NCI-H2029 treated with DMSO at 0.1 percent for 48 hours (cell line): ENCODE measurements at regions not wholly inside any gene's neighbourhood (a gene's known extent, or its start where the extent isn't known, plus 50 kb on each side); places are given as distances from the start of the nearest gene placed in this dataset.
A peak's percentile ranks its signal among the peaks of the same experiment; 100 is the strongest.
"Not testable (repeated sequence)": the region's sequence is repeated elsewhere in the genome, so short reads cannot be mapped to it uniquely, and the experiment has no call there.

Experiments
- DNase-seq: peaks from one replicate; lab custom pipeline; 2025; lab: John Stamatoyannopoulos, UW

DNA sequence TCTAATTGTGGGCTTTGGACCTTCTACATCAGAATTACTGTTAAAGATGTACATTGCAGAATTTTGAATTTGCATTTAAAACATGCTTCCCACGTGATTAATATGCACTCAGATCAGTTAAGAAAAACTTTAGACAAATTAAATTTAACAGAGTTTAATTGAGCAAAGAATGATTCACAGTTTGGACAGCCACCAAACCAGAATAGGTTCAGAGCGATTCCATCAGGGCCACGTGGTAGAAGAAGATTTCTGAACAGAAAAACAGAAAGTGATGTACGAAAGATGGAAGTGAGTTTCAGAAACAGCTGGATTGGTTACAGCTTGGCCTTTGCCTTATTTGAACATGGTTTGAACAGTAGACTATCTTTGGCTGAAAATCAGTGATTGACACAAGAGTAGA lies 704.2 kb upstream of the MAP3K7 start:
- DNase-seq: no peak

DNA sequence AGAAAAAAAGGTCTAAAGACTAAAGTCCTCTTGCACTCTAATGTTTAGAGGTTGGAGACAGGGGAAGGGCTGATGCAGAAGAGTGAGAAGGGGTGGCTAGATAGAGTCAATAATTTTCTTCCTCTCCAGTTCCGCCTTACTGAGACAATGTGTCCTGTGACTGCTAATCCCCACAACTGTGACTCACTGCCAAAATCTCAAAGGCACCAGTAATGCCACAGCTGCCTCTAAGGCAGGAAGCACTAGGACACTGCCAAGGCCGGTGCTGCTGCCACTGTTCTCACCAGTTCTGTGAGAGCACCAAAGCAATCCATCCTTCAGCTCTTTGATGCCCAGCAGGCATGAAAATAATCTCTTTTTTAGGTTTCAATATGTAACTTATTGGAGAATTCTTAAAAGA lies 701.9 kb upstream of the MAP3K7 start:
- DNase-seq: no peak

DNA sequence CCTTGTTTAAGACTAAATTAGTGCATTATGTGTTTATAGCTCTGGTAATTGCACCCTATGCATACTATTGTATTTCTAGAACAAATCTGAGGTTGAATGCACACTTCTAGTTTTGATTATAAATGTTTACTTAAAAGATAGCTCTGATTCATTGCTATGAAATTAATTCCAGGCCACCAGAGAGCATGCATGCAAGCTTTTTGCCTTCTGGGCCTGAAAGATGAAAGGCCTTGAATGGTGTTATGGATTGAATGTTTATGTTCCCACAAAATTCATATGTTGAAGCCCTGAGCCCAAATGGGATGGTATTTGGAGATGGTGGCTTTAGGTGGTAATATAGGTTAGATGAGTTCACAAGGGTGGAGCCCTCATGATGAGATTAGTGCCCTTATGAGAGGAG lies 695.0 kb upstream of the MAP3K7 start:
- DNase-seq: no peak

DNA sequence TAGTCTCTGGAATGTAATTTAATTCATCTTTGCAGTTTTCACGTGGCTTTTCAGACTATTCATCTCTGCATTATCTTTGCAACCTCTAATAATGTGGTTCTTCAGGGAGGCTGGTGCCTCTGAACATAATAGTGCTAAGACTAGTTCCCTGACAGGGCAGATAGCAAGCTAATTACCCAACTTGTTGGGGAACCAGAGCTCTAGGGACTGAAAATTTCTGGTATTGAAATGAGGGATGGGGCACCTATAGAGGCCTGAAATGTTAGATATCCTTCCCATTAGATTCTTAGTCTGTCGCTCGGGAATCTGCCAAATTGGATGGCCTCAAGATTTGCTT lies 693.6 kb upstream of the MAP3K7 start:
- DNase-seq: no peak

DNA sequence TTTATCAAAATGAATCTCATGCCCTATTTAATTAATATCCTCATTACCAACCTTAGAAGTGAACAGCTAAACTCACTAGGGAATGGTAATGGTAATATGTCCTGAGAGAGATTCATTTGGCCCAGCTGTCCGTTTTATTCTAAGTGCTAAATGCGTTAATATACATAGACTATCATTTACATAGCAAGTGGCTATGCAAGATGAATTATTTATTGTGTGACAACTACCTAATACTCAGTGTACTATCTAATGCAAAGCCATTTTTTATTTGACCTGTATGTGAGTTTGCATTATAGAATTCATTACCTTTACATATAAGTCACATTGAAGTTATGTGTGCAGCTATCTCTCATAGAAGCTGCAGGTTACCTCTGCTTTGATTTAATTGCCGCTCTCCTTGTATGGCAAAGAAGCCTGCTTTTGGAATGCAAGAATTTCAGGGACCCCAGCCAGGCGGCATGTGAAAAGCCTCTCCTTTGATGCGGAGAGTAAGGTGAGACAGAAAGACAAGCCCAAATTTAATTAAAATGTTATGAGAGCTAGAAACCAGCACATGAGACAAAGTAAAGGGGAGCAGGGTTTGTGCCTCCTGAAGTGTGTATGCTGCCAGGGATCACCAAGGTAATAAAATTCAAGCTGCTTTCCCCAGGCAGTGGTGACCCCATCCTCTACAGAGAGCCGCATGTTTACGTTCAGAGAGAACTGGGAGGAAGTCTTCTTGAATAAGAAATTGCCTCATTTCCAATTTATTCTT lies 693.0 kb upstream of the MAP3K7 start:
- no peak for DNase-seq

DNA sequence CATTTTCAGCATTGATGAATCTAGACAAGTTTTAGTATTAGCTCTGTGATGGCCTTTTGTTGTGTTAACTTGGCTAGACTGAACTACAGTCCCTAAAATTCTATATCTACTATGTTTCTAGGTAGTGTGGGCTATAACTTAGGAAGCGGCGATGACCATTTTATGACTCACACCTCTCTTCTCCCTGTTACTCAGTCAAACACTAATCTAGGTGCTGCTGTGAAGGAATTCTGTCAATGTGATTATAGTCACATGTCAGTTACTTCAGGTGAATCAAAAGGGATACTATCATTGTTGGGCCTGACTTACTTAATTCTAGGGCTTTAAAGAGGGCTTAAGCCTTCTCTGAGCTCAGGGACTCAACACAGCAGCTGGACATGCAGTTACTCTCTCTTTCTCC lies 691.5 kb upstream of the MAP3K7 start:
- DNase-seq: no peak

DNA sequence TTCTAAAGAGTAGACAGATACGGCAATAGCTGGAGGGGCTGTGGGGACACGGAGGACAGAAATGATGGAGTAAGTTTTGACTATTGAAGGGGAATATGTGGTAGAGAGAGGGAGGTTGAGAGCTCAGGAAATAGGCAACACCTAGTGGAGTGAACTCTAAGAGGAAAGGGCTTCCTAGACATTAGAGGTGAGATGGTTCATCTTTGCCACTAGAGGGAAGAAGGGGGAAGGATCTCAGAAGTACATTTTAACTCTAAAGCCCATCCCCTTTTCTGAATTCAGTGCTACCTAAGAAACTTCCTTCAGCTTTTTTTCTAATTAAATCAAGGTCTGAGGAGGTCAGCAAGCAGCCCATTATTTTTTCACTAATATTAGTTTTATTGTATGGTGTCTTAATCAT lies 689.4 kb upstream of the MAP3K7 start:
- peak; percentile 20 for DNase-seq

DNA sequence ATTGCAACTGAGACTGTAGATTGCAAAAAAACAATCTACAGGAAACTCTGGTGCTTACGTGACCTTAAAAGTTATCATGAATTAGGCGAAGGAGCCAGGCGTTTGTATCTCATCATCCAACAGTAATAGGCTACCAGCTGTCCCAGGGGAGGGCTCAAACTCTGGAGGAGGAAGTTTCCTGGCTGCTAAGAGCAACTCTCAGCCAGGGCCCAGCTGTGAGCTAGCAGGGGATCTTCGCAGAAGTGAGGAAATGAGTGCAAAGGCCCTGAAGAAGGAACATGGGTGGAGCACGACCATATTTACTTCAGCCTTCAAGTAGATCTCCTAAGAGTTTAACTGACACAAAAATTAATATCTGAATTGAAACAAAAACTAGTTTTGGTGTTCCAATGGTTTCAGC lies 686.9 kb upstream of the MAP3K7 start:
- DNase-seq: no peak

DNA sequence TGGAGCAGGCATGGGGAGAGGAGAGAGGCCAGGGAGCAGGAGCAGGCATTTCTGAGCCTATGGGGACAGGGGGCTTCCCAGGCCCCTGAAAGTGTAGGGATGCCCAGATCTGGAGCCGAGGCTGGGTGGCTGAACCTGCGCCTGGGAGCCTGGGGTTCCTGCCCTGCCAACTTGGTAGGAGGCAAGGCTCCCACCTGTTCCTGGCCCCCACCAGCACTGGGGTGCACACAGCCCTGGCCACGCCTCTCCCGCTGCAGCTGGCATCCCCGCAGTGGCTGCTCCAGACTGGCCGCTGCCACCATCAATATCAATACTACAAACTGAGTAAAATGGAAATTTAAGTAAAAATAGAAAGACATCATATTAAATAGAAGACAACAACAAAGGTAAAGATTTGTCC lies 684.9 kb upstream of the MAP3K7 start:
- DNase-seq: no peak

DNA sequence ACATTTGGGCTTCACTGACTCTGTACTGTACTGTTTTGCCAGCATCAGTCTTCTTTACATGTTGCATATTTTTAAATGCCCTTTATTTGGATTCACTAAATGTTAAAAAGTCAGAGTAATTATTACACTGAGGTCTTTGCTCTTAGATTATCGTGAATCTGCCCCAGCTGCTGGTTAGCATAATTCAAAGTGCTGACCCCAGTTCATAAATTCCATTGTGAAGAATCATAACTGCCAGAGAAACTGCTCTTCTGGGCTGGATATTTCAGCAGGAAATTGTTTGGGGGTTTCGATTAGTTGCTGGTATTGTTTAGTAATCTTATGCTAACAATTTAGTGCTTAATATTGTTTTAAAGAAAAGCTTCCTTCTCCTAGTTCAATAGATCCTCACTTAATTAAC lies 682.1 kb upstream of the MAP3K7 start:
- no peak for DNase-seq

DNA sequence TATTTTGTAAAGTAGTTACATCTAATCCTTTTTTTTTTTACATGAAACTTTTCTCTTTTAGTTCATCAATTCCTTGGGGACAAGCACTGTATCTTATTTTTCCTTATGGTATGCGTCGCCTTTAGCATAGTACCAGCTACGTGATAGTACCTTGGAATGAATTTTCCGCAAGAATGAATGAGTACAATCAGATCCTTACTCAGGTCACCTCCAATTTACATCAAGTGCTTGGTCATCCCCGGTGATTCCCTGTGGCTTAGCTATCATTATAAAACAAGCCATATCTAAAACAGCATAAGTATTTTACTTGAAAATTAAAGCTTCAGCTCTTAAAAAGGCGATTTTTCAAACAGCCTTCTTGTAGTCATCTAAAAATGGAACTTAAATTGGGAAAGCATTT lies 680.4 kb upstream of the MAP3K7 start:
- no peak for DNase-seq

DNA sequence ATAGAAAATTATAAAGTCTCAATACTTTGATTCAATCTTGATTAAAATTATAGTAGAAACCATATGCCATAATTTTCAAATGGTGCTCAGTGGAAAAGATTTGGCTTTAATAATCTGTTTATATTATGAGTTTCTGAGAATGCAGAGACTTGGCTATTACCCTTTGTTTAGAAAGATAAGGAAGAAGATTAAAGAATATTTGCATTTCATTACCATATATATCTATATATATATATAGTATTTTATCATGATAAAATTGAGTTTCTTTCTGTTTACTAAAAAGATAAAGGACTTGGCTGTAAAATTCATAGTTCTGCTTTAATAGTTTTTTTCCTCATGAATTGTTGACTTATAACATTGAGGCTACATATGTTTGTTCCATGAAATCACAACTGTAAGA lies 679.3 kb upstream of the MAP3K7 start:
- no peak for DNase-seq

DNA sequence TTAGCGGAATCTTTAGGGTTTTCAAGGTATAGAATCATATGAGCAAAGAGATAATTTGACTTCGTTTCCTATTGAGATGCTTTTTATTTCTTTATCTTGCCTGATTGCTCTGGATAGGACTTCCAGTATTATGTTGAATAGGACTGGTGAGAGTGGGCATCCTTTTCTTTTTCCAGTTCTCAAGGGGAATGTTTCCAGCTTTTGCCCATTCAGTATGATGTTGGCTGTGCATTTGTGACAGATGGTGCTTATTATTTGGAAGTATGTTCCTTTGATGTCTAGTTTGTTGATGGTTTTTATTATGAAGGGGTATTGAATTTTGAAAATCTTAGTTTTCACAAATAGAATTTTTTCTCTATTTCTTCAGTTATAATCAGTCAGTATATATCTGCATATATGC lies 656.6 kb upstream of the MAP3K7 start:
- DNase-seq: no peak

DNA sequence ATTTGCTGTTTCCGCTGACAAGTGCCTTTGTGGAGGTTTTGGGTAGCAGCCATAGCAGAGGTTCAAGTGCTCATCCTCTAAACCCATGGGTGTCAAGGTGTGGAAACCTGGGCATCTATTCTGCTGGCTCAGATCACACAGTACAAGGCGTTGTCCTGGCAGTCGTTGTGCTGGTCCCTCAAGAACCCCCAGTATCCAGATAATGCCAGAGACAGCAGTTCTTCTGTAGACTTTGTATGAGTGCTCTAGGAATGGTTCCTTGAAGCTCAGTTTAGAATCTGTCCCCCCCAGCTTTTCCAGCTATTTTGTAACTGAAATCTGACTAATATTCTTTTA lies 655.7 kb upstream of the MAP3K7 start:
- DNase-seq: no peak

DNA sequence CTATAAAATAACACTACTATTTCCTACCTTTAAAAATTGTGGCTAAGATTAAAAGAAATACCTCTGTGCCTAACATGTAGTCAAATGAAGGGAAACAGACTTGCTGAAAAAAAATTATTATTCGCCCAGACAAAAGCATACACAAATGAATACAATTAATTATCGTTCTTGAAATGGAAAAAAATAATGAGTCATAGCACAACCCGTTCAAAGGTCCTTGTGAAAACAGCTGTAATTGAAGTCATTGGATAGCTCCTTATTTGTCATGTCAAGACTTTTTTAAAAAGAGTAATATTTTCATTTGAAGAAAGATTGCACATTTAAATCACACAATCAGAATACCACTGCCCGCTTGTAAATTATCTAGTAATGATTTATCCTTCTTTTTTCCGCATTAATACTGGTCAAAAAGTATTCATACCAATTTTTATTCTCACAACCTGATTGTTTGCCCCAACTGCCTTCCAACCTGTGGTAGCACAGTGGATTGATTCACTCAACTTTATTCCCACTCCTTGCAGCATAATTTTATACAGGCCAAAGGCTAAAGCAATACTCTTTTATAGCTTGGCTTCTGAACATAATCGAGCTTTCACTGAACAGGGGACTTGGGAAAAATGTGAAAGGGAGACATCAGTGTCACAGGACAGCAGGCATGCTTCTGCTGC lies 655.2 kb upstream of the MAP3K7 start:
- no peak for DNase-seq

DNA sequence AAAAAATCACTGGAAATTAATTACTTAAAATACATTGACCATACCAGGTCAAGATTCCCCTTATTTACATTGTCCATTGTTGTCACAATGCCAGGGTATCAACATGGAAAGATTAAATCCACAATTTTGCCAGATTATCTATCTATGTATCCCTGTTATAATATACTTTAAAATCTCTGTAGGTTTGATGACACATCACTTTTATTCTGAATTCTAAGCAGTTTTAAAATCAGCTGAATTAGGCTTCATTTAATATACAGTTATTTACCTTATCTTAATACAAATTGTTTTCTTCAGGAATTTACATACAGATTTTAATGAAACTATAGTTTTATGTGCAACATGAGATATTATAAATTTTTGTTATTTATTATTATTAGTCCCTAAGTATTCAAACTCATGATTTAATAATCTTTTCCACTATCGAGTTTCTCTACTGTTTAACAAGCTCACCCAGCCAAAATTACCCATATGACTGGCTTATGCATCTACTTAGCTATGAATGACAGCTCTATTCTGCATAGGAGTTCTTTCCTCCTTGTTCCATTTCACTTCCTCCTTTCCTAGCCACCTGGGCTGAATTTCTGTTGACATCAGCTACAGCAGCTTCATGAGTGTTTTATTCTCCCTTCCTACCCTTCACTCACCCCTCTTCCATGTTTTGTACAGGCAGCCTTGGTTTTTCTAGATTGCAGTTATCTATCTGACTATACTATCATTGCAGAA lies 654.2 kb upstream of the MAP3K7 start:
- DNase-seq: no peak

DNA sequence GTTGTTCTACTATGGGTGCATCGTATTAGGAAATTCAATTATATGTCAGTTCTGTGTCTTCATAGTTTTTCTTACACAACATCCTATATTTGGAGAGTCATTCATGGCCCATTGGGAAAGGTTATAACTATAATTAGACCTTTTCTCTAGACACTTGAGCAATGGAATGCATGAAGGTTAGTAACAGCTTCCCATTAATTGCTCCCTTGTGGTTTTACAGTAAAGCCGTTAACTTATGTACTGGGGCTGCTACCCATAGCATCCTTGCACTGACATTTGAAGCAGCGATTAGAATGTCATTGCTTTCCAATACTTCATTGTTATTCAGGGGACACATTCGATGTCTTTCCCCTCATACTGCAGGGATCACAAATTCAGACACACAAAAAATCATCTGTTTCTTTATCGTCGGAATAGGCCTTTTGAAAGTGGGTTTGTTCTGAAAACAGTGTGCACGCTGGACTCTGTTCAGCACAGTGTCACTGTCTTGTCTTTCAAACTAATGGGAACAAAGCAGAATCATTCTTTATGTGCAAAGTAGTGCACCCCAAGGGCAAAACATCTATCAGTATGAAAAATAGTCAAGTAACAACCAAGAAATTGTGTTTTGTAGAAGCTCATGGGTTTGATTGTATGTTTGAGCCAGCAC lies 634.3 kb upstream of the MAP3K7 start:
- DNase-seq: no peak

DNA sequence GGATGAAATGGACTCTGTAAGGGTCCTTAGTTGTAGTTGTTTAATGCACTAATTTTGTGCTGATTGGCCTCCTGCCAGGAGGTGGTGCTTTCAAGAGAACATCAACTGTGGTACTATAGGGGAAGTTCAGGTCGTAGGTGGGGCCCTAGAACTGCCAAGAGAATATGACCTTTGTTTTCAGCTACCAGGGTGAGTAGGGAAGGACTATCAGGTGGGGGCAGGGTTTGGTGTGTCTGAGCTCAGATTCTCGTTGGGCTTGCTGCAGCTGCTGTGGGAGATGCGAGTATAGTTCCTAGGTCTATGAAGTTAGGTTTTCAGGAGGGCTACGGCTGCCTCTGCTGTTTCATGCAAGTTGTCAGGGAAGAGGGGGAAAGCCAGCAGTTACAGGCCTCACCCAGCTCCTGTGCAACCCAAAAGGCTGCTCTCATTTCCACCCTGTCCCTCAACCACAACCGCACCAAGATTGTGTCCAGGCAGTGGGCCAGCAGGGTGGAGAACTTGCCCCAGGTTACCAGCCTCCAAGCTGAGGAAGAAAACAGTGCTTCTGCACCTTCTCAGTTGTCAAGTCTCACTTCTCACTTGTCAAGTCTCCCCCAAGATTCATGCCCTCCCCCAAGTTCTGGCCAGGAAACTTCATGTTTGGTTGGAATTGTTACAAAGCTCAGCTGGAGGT lies 626.5 kb upstream of the MAP3K7 start:
- no peak for DNase-seq

DNA sequence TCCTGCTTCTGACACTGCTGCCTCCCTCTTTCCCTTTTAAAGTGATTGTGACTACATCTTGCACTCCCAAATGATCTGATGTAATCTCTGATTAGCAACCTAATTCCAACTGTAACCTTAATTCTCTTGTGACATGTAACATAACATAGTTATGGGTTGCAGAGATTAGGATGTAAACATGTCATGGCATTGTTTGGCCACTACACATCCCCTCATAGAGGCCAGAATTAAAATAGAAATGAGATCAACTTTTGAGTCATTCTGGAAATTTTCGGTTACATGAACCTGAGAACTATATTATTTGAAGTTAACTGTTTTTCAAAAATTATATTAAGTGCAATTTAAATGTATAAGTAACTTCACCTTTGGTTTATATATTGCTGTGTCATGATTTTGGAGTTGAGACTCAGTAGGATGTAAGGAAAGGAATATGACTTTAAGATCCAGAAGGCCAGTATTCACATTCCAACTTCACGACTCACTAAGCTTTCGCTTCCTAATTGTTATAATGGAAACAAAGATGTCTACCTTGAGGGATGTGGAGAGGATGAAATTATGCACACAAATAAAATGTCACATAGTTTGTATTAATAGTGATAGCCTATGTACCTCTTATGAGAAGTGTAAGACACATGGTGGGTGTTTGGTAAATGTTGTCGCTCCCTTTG lies 611.9 kb upstream of the MAP3K7 start:
- DNase-seq: no peak

DNA sequence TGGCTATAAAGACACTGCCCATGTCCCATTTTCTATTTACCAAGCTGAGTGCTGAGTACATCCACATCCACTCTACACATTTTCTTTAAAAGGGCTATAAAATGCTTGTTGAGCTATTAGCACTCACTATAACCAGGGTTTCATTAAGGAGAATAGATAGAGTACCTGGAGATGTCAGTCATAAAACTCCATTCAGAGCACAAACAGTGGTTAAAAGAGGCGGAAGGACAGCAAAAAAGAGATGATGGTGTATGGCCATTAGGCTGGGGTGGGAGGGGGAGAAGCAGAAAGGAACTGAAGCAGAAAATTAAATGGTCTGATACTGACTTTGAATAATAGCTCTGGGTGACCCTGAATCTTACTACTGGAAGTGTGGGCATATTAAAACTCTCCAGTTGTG lies 609.9 kb upstream of the MAP3K7 start:
- no peak for DNase-seq

DNA sequence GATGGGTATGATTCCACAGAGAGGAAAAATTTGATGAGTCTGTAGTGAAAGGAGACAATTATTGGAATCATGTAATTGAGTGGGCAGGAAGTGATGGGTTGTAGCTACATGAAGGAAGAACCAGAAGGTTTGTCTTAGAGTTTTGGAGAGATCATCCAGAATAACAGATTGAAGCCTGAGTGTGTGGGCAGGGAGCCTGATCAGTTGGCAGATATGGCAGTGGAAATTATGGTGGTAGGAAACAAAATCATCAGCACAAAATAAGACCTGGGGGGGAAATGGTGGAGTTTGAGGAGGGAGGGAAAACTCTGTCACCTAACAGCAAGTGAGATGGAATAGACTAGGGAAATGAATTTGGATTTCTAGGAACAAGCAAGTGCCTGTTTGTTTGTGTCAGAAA lies 606.6 kb upstream of the MAP3K7 start:
- DNase-seq: no peak

DNA sequence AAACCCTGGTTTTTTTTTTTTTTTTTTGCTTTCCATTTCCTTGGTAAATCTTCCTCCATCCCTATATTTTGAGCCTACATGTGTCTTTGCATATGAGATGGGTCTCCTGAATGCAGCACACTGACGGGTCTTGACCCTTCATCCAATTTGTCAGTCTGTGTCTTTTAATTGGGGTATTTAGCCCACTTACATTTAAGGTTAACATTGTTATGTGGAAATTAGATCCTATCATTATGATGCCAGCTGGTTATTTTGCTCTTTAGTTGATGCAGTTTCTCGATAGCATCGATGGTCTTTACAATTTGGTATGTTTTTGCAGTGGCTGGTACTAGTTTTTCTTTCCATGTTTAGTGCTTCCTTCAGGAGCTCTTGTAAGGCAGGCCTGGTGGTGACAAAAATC lies 603.2 kb upstream of the MAP3K7 start:
- not testable (repeated sequence) for DNase-seq
